ENCODE measurements at regions not wholly inside any gene's neighbourhood (a gene's known extent, or its start where the extent isn't known, plus 50 kb on each side); places are given as distances from the start of the nearest gene placed in this dataset.

DNA sequence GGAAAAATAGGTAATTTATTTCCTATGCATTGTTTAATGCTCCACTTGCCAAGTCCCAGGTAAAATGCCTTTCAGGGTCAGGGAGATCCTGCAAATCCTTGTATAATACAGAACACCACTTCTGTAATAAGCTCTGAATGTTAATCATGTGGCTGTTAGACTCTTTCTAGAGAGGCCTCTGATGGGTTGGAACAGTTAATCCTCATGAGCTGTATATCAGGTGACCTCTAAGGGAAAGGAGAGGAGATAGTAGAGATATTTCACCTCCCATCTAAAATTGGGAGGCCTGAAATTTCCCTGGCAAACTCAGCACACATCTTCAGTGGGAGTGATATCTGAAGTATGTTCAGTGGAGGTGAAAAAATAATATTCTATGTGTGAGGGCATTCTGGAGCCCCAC lies 210.6 kb upstream of the WDFY3 start:
- TF ChIP-seq CTCF (IDR thresholded peaks at IDR 0.05) (no peak), POLR2A (IDR thresholded peaks at IDR 0.05) (no peak)
